GM23248 (cell line): ENCODE measurements at regions not wholly inside any gene's neighbourhood (a gene's known extent, or its start where the extent isn't known, plus 50 kb on each side); places are given as distances from the start of the nearest gene placed in this dataset.

Source experiments
- DNase-seq: peaks from one replicate; pipeline ENCODE4 v3.0.0-alpha.2; 2015
- H2AFZ ChIP-seq: fragments of 200-600 bp; sonication (generic); 2 replicates; pipeline ENCODE4 v1.6.1; 2016; ENCODE audit warnings: antibody characterized with exemption
- H3F3A ChIP-seq: fragments of 200-600 bp; sonication (generic); 2 replicates; pipeline ENCODE4 v1.6.1; 2016; ENCODE audit warnings: mild to moderate bottlenecking, antibody characterized with exemption, mixed run types; ENCODE audit not compliant: insufficient read depth
- H3K27ac ChIP-seq: fragments of 200-600 bp; sonication (generic); 2 replicates; pipeline ENCODE4 v1.5.1; 2016; ENCODE audit warnings: mild to moderate bottlenecking
- H3K27me3 ChIP-seq: fragments of 200-600 bp; sonication (generic); replicated peaks from 2 replicates; pipeline ENCODE4 v1.6.1; 2016; ENCODE audit warnings: mild to moderate bottlenecking; ENCODE audit not compliant: insufficient read depth
- H3K36me3 ChIP-seq: fragments of 200-600 bp; sonication (generic); 2 replicates; pipeline ENCODE4 v1.6.1; 2016; ENCODE audit warnings: low read depth, mild to moderate bottlenecking
- H3K4me1 ChIP-seq: fragments of 200-600 bp; sonication (generic); 2 replicates; pipeline ENCODE4 v1.6.1; 2016; ENCODE audit warnings: mild to moderate bottlenecking; ENCODE audit not compliant: insufficient read depth
- H3K4me2 ChIP-seq: fragments of 200-600 bp; sonication (generic); one replicate; pipeline ENCODE4 v1.6.1; 2016; ENCODE audit warnings: mild to moderate bottlenecking; ENCODE audit not compliant: unreplicated experiment
- H3K4me3 ChIP-seq: fragments of 200-600 bp; sonication (generic); 2 replicates; pipeline ENCODE4 v1.5.1; 2016; ENCODE audit warnings: mild to moderate bottlenecking
- H3K79me2 ChIP-seq: fragments of 200-600 bp; sonication (generic); 2 replicates; pipeline ENCODE4 v1.6.1; 2016; ENCODE audit warnings: mild to moderate bottlenecking; ENCODE audit not compliant: insufficient read depth
- H3K9ac ChIP-seq: fragments of 200-600 bp; sonication (generic); 2 replicates; pipeline ENCODE4 v1.6.1; 2016; ENCODE audit warnings: mild to moderate bottlenecking
- H3K9me2 ChIP-seq: fragments of 200-600 bp; sonication (generic); 2 replicates; pipeline ENCODE4 v1.6.1; 2016; ENCODE audit warnings: mixed run types, mild to moderate bottlenecking, moderate library complexity; ENCODE audit not compliant: insufficient read depth
- H3K9me3 ChIP-seq: fragments of 200-600 bp; sonication (generic); one replicate; pipeline ENCODE4 v1.6.1; 2017; ENCODE audit warnings: low read depth
- H4K20me1 ChIP-seq: fragments of 200-600 bp; sonication (generic); 2 replicates; pipeline ENCODE4 v1.6.0; 2016; ENCODE audit not compliant: insufficient read depth
- EZH2 ChIP-seq: fragments of 200-600 bp; sonication (generic); IDR thresholded peaks from 2 replicates; pipeline ENCODE4 v1.6.1; 2018; ENCODE audit warnings: antibody characterized with exemption, mild to moderate bottlenecking; ENCODE audit not compliant: insufficient read depth, poor library complexity, severe bottlenecking
- EZH2phosphoT487 ChIP-seq: fragments of 200-600 bp; sonication (generic); IDR thresholded peaks from 2 replicates; pipeline ENCODE4 v1.6.1; 2018; ENCODE audit warnings: antibody characterized with exemption, moderate library complexity, mild to moderate bottlenecking, low read depth; ENCODE audit not compliant: insufficient read depth
- WGBS, 2 experiments: methylation state at CpG; one replicate each; pipeline ENCODE4 v1.1.6; 2015 to 2017; ENCODE audit warnings: low lambda C conversion rate in 2 of 2, low coverage in 1 of 2; ENCODE audit errors: missing lambda C conversion rate in 2 of 2; 5-methylcytosine and 5-hydroxymethylcytosine counted together
- in situ Hi-C: fragments of 300-500 bp; cut with MboI; formaldehyde crosslinking; loops from 2 replicates; pipeline ENCODE4 v1.15.0; 2020

GRCh38 chr5:133698259-133698554 lies 85.9 kb upstream of the FSTL4 start:
- Histone ChIP-seq H3K27ac (no peak overlapping the region), H3K4me2 (no peak overlapping the region), H3K9me3 (no peaks in the 10 kb centered on the region), H3K9me2 (no peaks in the 10 kb centered on the region), H3K36me3 (no peaks in the 10 kb centered on the region), H3K4me3 (no peak overlapping the region), H3K9ac (no peak overlapping the region), H4K20me1 (no peaks in the 10 kb centered on the region), H3K79me2 (no peaks in the 10 kb centered on the region), H3F3A (no peaks in the 10 kb centered on the region), H2AFZ (no peak overlapping the region), H3K27me3 (no peaks in the 10 kb centered on the region; the same call in 1 of the 2 replicates), H3K4me1 (no peaks in the 10 kb centered on the region)
- in situ Hi-C loops: no loop called here
- no peak for DNase-seq
- TF ChIP-seq EZH2 (no peak), EZH2phosphoT487 (no peak)
- 76 to 80% methylated on average over 3 of the region's 3 CpGs for WGBS, 2 experiments

GRCh38 chr5:133697536-133698258 lies 85.4 kb upstream of the FSTL4 start:
- Histone ChIP-seq H3K9me2 (no peaks in the 10 kb centered on the region), H3K4me2 (no peak overlapping the region), H3K27me3 (no peaks in the 10 kb centered on the region; the same call in 1 of the 2 replicates), H3K36me3 (no peaks in the 10 kb centered on the region), H3K79me2 (no peaks in the 10 kb centered on the region), H3K9ac (no peak overlapping the region), H3K9me3 (no peaks in the 10 kb centered on the region), H3K4me3 (no peak overlapping the region), H3K27ac (no peak overlapping the region), H4K20me1 (no peaks in the 10 kb centered on the region), H3K4me1 (no peaks in the 10 kb centered on the region), H3F3A (no peaks in the 10 kb centered on the region), H2AFZ (no peak overlapping the region)
- no peak for DNase-seq
- TF ChIP-seq EZH2phosphoT487 (no peak), EZH2 (no peak)
- 54 to 56% methylated on average over 8 of the region's 8 CpGs for WGBS, 2 experiments
- in situ Hi-C loops: no loop called here

- WGBS, 2 experiments: 50 to 55% methylated on average over 10 of the region's 10 CpGs
- H3K9me2 ChIP-seq: no peaks in the 10 kb centered on the region
- H3K4me1 ChIP-seq: no peaks in the 10 kb centered on the region
- in situ Hi-C loops: no loop called here
- H3K9ac ChIP-seq: no peak overlapping the region
- H3K4me3 ChIP-seq: no peak overlapping the region
- DNase-seq: no peak
- no peak overlapping the region for H3K4me2 ChIP-seq
- TF ChIP-seq EZH2 (no peak), EZH2phosphoT487 (no peak)
- no peaks in the 10 kb centered on the region for H3K36me3 ChIP-seq
- H3K27me3 ChIP-seq: no peaks in the 10 kb centered on the region; the same call in 1 of the 2 replicates
- no peak overlapping the region for H3K27ac ChIP-seq
- H2AFZ ChIP-seq: no peak overlapping the region
- no peaks in the 10 kb centered on the region for H3K9me3 ChIP-seq
- H3F3A ChIP-seq: no peaks in the 10 kb centered on the region
- H4K20me1 ChIP-seq: no peaks in the 10 kb centered on the region
- H3K79me2 ChIP-seq: no peaks in the 10 kb centered on the region
These were observed 84.6 kb upstream of the FSTL4 start for GRCh38 chr5:133696782-133697507.

DNA sequence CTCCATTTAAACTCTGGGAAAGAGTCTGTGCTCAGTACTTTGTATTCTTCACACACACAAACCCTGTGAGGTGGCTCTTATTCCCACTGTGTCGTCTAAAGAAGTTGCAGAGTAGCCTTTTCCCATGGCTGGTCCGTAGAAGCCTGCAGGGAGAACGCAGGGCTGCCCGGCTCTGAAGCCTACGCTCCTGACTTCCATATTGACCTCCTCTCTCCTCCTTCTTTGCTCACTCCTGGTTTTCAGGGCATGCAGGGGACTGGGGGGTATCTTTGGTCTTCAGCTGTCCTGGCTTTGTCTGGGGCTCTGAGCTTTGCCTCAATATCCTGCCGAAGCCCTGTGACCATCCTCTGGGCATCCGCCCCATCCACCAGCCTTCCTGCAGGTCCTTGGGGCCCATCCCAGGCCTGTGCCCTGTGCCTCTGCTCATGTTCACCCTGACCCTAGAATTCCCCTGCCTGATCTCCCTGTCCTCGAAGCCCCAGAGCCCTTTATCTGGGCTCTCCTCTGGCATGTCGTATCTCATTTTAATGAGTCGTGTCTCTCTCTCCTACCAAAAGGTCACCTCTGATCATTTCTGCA lies 83.8 kb upstream of the FSTL4 start:
- WGBS, 2 experiments: 32 to 38% methylated on average over 10 of the region's 10 CpGs
- Histone ChIP-seq H3K79me2 (no peaks in the 10 kb centered on the region), H3K9me2 (no peaks in the 10 kb centered on the region), H3K4me2 (no peak overlapping the region), H3K36me3 (no peaks in the 10 kb centered on the region), H3K4me3 (no peak overlapping the region), H3K27me3 (peaks cover 1% of the 10 kb centered on the region), H3K9me3 (no peaks in the 10 kb centered on the region), H2AFZ (no peak overlapping the region), H3K4me1 (no peaks in the 10 kb centered on the region), H3K9ac (no peak overlapping the region), H3K27ac (no peak overlapping the region), H4K20me1 (no peaks in the 10 kb centered on the region), H3F3A (no peaks in the 10 kb centered on the region)
- no peak for TF ChIP-seq EZH2phosphoT487
- TF ChIP-seq EZH2: no peak
- in situ Hi-C loops: no loop called here
- DNase-seq: no peak
